Endothelial cell of umbilical vein (primary cell): ENCODE measurements at regions not wholly inside any gene's neighbourhood (a gene's known extent, or its start where the extent isn't known, plus 50 kb on each side); places are given as distances from the start of the nearest gene placed in this dataset.

ENCODE experiments used
- BruUV-seq: library from RNA; stranded (reverse); fragments of 400-500 nt; replicated peaks from 2 replicates; lab custom pipeline; 2021; lab: Mats Ljungman, UMichigan
- CTCF ChIA-PET: fragments of 300-600, 350-600 bp; sonication (Branson Sonifier 250); formaldehyde crosslinking; loops from one replicate; lab custom pipeline; 2021; ENCODE audit warnings: antibody characterized with exemption, inconsistent platforms; lab: Charles Lee
- POLR2A ChIA-PET: fragments of 300-600, 350-600 bp; sonication (Branson Sonifier 250); formaldehyde crosslinking; loops from one replicate; lab custom pipeline; 2021; ENCODE audit warnings: antibody characterized with exemption, inconsistent platforms; lab: Charles Lee
- DNase-seq: peaks from one replicate; pipeline ENCODE4 v3.0.0-alpha.2; 2011; ENCODE audit warnings: low read depth, low spot score
- FAIRE-seq: peaks from 2 replicates; lab custom pipeline; 2011; peaks lifted over from hg19 to GRCh38; lab: Jason Lieb, UNC
- H2AFZ ChIP-seq: 2 replicates; pipeline ENCODE4 v1.6.0; 2012; ENCODE audit warnings: low read depth, low read length, control low read depth, inconsistent platforms
- H3K27ac ChIP-seq: 2 replicates; pipeline ENCODE4 v1.5.1; 2011; ENCODE audit warnings: low read depth, mild to moderate bottlenecking, control low read depth, low read length, moderate library complexity; ENCODE audit not compliant: insufficient read depth
- H3K27me3 ChIP-seq, 2 experiments: 2 replicates each; pipeline versions ENCODE4 v1.6.0 to v1.6.1; 2011; ENCODE audit warnings: low read length in 2 of 2, mixed read lengths in 1 of 2; ENCODE audit not compliant: control insufficient read depth in 2 of 2, insufficient read depth in 2 of 2
- H3K36me3 ChIP-seq, 2 experiments: 2 replicates in 1 of 2; 3 replicates in 1 of 2; pipeline ENCODE4 v1.5.1; 2011; ENCODE audit warnings: low read length in 2 of 2, mild to moderate bottlenecking in 1 of 2, moderate library complexity in 1 of 2; ENCODE audit not compliant: control insufficient read depth in 2 of 2, insufficient read depth in 2 of 2; ENCODE audit errors: extremely low read depth in 1 of 2
- H3K4me1 ChIP-seq: 3 replicates; pipeline ENCODE4 v1.5.1; 2011; ENCODE audit warnings: mild to moderate bottlenecking, low read length; ENCODE audit not compliant: control insufficient read depth, insufficient read depth; ENCODE audit errors: extremely low read depth
- H3K4me2 ChIP-seq: 2 replicates; pipeline ENCODE4 v1.6.1; 2011; ENCODE audit warnings: low read length, control low read depth, mixed read lengths; ENCODE audit not compliant: insufficient read depth
- H3K4me3 ChIP-seq, 3 experiments: fragments of 200-600 bp in 1 of 3; sonication (generic), shearing (Covaris generic) in 1 of 3; replicated peaks in 1 of 3; 2 replicates each; pipeline ENCODE4 v1.5.1; 2011 to 2016; ENCODE audit warnings: control low read depth in 3 of 3, low read length in 3 of 3, mild to moderate bottlenecking in 2 of 3, inconsistent platforms in 1 of 3, low read depth in 1 of 3, moderate library complexity in 1 of 3; ENCODE audit not compliant: insufficient read depth in 1 of 3
- H3K79me2 ChIP-seq: 2 replicates; pipeline ENCODE4 v1.6.0; 2012; ENCODE audit warnings: low read length, inconsistent platforms; ENCODE audit not compliant: control insufficient read depth, insufficient read depth
- H3K9ac ChIP-seq: replicated peaks from 2 replicates; pipeline ENCODE3; 2011; ENCODE audit warnings: low read length, control low read depth; ENCODE audit not compliant: insufficient read depth; ENCODE audit errors: extremely low read depth
- H3K9me1 ChIP-seq: replicated peaks from 3 replicates; pipeline ENCODE4 v1.6.0; 2011; ENCODE audit warnings: mild to moderate bottlenecking, low read length; ENCODE audit not compliant: control insufficient read depth, insufficient read depth; ENCODE audit errors: extremely low read depth
- H3K9me3 ChIP-seq: replicated peaks from 2 replicates; pipeline ENCODE4 v1.5.1; 2012; ENCODE audit warnings: low read length, inconsistent platforms; ENCODE audit not compliant: control insufficient read depth, insufficient read depth
- H4K20me1 ChIP-seq: replicated peaks from 2 replicates; pipeline ENCODE3; 2011; ENCODE audit warnings: mild to moderate bottlenecking, low read length; ENCODE audit not compliant: control insufficient read depth, insufficient read depth; ENCODE audit errors: extremely low read depth
- CTCF ChIP-seq, 2 donors: IDR thresholded peaks; 1 replicate in 1 of 2; 2 replicates in 1 of 2; pipeline ENCODE4 v1.5.1; 2011; ENCODE audit warnings: low read length in 2 of 2, mild to moderate bottlenecking in 2 of 2, moderate library complexity in 2 of 2, control low read depth in 1 of 2, inconsistent platforms in 1 of 2, low read depth in 1 of 2; ENCODE audit not compliant: insufficient read depth in 1 of 2; ENCODE audit errors: extremely low read depth in 1 of 2
- EZH2 ChIP-seq: IDR thresholded peaks from 2 replicates; pipeline ENCODE4 v1.6.1; 2012; ENCODE audit warnings: borderline replicate concordance, low read depth, mild to moderate bottlenecking, moderate library complexity, low read length, inconsistent platforms; ENCODE audit not compliant: severe bottlenecking
- FOS ChIP-seq: IDR thresholded peaks from 2 replicates; pipeline ENCODE4 v1.6.1; 2011; ENCODE audit warnings: mild to moderate bottlenecking, low read length, moderate library complexity, borderline replicate concordance; ENCODE audit not compliant: insufficient read depth
- GATA2 ChIP-seq: IDR thresholded peaks from 2 replicates; pipeline ENCODE4 v1.7.0; 2011; ENCODE audit warnings: low read depth, mild to moderate bottlenecking, moderate library complexity, mixed read lengths, low read length; ENCODE audit not compliant: insufficient read length, insufficient read depth
- JUN ChIP-seq: IDR thresholded peaks from 2 replicates; pipeline ENCODE4 v1.6.1; 2011; ENCODE audit warnings: borderline replicate concordance, low read depth; ENCODE audit not compliant: insufficient read length, insufficient read depth
- MAX ChIP-seq: IDR thresholded peaks from 2 replicates; pipeline ENCODE4 v1.6.1; 2011; ENCODE audit not compliant: insufficient read depth, insufficient read length
- MYC ChIP-seq: IDR thresholded peaks from one replicate; pipeline ENCODE4 v1.6.1; 2011; ENCODE audit warnings: mild to moderate bottlenecking, low read depth, low read length
- POLR2A ChIP-seq: IDR thresholded peaks from 2 replicates; pipeline ENCODE4 v1.6.1; 2012; ENCODE audit warnings: low read depth, mild to moderate bottlenecking, control low read depth, low read length
- POLR2AphosphoS5 ChIP-seq: IDR thresholded peaks from 2 replicates; pipeline ENCODE4 v1.6.1; 2012; ENCODE audit warnings: low read depth, mild to moderate bottlenecking, control low read depth, low read length, moderate library complexity; ENCODE audit not compliant: insufficient read depth
- dilution Hi-C: fragments of 300-500 bp; cut with MboI; formaldehyde crosslinking; loops from one replicate; pipeline ENCODE4 v1.15.0; 2019; ENCODE audit warnings: low sequenced_read_pairs; ENCODE audit not compliant: extremely low pct_ligation_motif_present
- intact Hi-C: fragments of 100-400 bp; cut with micrococcal nuclease; formaldehyde crosslinking; loops from one replicate; pipeline ENCODE4 v1.10.0; 2022

DNA sequence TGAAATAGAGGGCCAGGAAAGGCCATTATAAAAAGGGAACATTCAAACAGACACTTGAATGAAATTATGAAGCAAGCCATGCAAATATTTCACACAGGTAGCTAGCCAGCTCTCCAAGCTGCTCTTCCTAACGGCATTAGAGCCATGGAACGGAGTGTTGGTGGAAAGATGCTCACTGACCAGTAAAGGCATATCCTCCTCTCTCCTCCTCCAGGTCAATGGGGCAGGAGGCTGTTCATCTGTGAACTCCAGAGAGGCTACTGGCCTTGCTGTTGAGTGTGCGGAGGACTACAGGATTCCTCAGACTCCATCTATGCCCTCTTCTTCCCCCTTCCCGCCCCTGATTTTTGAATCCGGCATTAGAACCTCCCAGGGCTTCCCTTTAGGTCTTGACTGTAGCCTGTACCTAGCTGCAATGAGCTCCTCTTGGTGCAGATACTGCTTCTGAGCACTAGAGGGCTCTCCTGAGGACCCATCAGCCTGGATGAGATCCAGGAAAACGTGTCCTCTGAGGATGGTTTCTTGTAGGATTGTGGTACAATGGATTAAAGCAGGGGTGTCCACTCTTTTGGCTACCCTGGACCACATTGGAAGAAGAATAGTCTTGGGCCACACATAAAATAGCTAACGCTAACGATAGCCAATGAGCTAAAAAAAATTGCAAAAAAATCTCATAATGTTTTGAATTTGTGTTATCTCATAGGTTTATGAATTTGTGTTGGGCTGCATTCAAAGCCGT, 162.2 kb downstream of the SREK1 start:
- Histone ChIP-seq H3K79me2 (no peaks in the 10 kb centered on the region), H3K4me3 (no peak overlapping the region), H3K27me3 (peaks cover 7 to 14% of the 10 kb centered on the region in 2 experiments), H3K9me1 (no peaks in the 10 kb centered on the region), H3K36me3 (no peaks in the 10 kb centered on the region), H3K9ac (no peak overlapping the region), H4K20me1 (no peaks in the 10 kb centered on the region), H3K4me2 (no peak overlapping the region), H2AFZ (no peak overlapping the region), H3K9me3 (no peaks in the 10 kb centered on the region), H3K4me1 (peaks cover 4% of the 10 kb centered on the region), H3K27ac (no peak overlapping the region)
- FAIRE-seq (peak; percentile 95), DNase-seq (peak; percentile 72)
- intact Hi-C loops = loop anchor here (5.0 kb wide), 1 partner anchor 291 kb away; the partner anchor contains the start of gene MAST4
- BruUV-seq = no TSS peak
- ChIA-PET POLR2A (no interaction called here), CTCF (interaction anchor here (0.5 to 5.1 kb wide), 78 partner anchors 8 to 1980 kb away, joined by 3 to 253 read pairs (median 4); no protein-coding TSS in a partner anchor)
- dilution Hi-C loops = no loop called here
- TF ChIP-seq POLR2AphosphoS5 = no peak
- TF ChIP-seq CTCF (IDR thresholded peaks at IDR 0.05; ENCODE audit: extremely low read depth in 1 of 2, insufficient read depth in 1 of 2, low read depth in 1 of 2, low read length in 2 of 2) = peak; percentile 81 to 88

DNA sequence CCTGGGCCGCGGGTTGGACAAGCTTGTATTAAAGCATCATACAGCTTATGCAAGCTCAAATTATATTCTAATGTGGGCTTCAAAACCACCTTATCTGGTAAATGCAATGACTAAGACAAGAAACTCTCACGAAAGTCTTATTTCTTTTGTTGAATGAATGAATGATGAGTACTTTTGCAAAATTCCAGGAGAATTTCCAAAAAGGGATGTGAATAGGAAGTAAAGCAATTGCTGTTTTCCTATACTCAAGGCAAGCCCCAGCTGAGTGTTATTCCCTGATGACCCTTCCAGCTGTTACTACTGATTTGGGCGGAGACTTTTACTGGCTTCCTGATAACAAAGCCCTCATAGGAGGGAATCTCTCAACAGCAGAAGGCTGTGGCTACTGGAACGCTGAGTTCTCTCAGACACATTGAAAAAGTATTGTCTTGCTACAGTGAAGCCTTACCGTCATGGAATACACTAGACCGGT, 162.8 kb downstream of the SREK1 start:
- H3K79me2 ChIP-seq = no peaks in the 10 kb centered on the region
- ChIA-PET CTCF (interaction anchor here (0.8 to 5.1 kb wide), 48 partner anchors 10 to 1620 kb away, joined by 3 to 253 read pairs (median 4); no protein-coding TSS in a partner anchor), POLR2A (no interaction called here)
- no peak overlapping the region for H3K9ac ChIP-seq
- no peak overlapping the region for H3K27ac ChIP-seq
- peak; percentile 49 for DNase-seq
- peaks cover 7 to 14% of the 10 kb centered on the region in 2 experiments for H3K27me3 ChIP-seq
- no peak overlapping the region for H3K4me3 ChIP-seq
- no peaks in the 10 kb centered on the region for H3K36me3 ChIP-seq
- intact Hi-C loops = loop anchor here (1.0 to 5.0 kb wide), 6 partner anchors 191 to 902 kb away; partner anchors contain the start of gene MAST4
- H3K4me1 ChIP-seq = peaks cover 4% of the 10 kb centered on the region
- no peak overlapping the region for H2AFZ ChIP-seq
- no peak for TF ChIP-seq CTCF (IDR thresholded peaks at IDR 0.05; ENCODE audit: extremely low read depth in 1 of 2, insufficient read depth in 1 of 2, low read depth in 1 of 2, low read length in 2 of 2)
- TF ChIP-seq GATA2 = no peak
- no peak for TF ChIP-seq POLR2A
- TF ChIP-seq MAX = no peak
- TF ChIP-seq JUN = no peak
- no peak for TF ChIP-seq MYC
- no peak for TF ChIP-seq POLR2AphosphoS5
- no peak for TF ChIP-seq EZH2
- TF ChIP-seq FOS = no peak
- BruUV-seq = no TSS peak
- H4K20me1 ChIP-seq = no peaks in the 10 kb centered on the region
- FAIRE-seq = no peak
- dilution Hi-C loops = no loop called here
- no peaks in the 10 kb centered on the region for H3K9me3 ChIP-seq
- no peaks in the 10 kb centered on the region for H3K9me1 ChIP-seq
- H3K4me2 ChIP-seq = no peak overlapping the region
